Panc1 (cell line): ENCODE measurements at regions not wholly inside any gene's neighbourhood (a gene's known extent, or its start where the extent isn't known, plus 50 kb on each side); places are given as distances from the start of the nearest gene placed in this dataset.

Experiments
- ATAC-seq: fragments of 200-7000 bp; cut with Tn5 transposase; 2 replicates; pipeline ENCODE4 v1.9.1; 2020; ENCODE audit warnings: mild to moderate bottlenecking, moderate library complexity
- BruUV-seq: library from RNA; stranded (reverse); fragments of 400-500 nt; replicated peaks from 2 replicates; lab custom pipeline; 2021; lab: Mats Ljungman, UMichigan
- CTCF ChIA-PET: fragments of 300-600 bp; sonication (Branson Sonifier 250); formaldehyde crosslinking; loops from one replicate; lab custom pipeline; 2022; ENCODE audit warnings: antibody characterized with exemption; lab: Charles Lee
- POLR2A ChIA-PET: fragments of 300-600 bp; sonication (Branson Sonifier 250); formaldehyde crosslinking; loops from one replicate; lab custom pipeline; 2022; ENCODE audit warnings: antibody characterized with exemption; lab: Charles Lee
- DNase-seq: peaks from one replicate; pipeline ENCODE4 v3.0.0-alpha.2; 2010; ENCODE audit warnings: low read depth, low spot score
- H3K27ac ChIP-seq: 2 replicates; pipeline ENCODE4 v1.5.1; 2011; ENCODE audit warnings: mild to moderate bottlenecking, low read length, inconsistent platforms
- H3K27me3 ChIP-seq: fragments of 200-500 bp; sonication (Bioruptor generic); 2 replicates; pipeline ENCODE4 v1.6.0; 2014; ENCODE audit warnings: low read length, inconsistent platforms; ENCODE audit not compliant: control insufficient read depth, insufficient read depth
- H3K36me3 ChIP-seq: fragments of 200-500 bp; sonication (Bioruptor generic); 2 replicates; pipeline ENCODE4 v1.5.1; 2014; ENCODE audit warnings: inconsistent platforms, mild to moderate bottlenecking, low read length, moderate library complexity; ENCODE audit not compliant: control insufficient read depth, insufficient read depth
- H3K4me1 ChIP-seq: 2 replicates; pipeline ENCODE4 v1.5.1; 2011; ENCODE audit warnings: inconsistent platforms, mild to moderate bottlenecking, low read length, moderate library complexity; ENCODE audit not compliant: control insufficient read depth, insufficient read depth
- H3K4me3 ChIP-seq, 2 experiments: 2 replicates each; pipeline ENCODE4 v1.5.1; 2011 to 2012; ENCODE audit warnings: low read depth in 2 of 2, low read length in 2 of 2, mild to moderate bottlenecking in 2 of 2, inconsistent platforms in 1 of 2, moderate library complexity in 1 of 2
- H3K9me3 ChIP-seq: fragments of 200-500 bp; sonication (Bioruptor generic); 2 replicates; pipeline ENCODE4 v1.5.1; 2014; ENCODE audit warnings: low read depth, mild to moderate bottlenecking, inconsistent platforms, low read length, moderate library complexity; ENCODE audit not compliant: control insufficient read depth, insufficient read depth
- CTCF ChIP-seq: fragments of 450-650 bp; IDR thresholded peaks from 2 replicates; pipeline ENCODE4 v1.5.1; 2017; ENCODE audit warnings: mild to moderate bottlenecking
- POLR2AphosphoS5 ChIP-seq: IDR thresholded peaks from 2 replicates; pipeline ENCODE4 v1.6.1; 2012; ENCODE audit warnings: mild to moderate bottlenecking, low read depth, low read length, moderate library complexity
- REST ChIP-seq, 2 experiments: IDR thresholded peaks; 2 replicates each; pipeline ENCODE4 v1.6.1; 2011 to 2012; ENCODE audit warnings: low read depth in 2 of 2, control low read depth in 1 of 2, low read length in 1 of 2, mild to moderate bottlenecking in 1 of 2, moderate library complexity in 1 of 2; ENCODE audit not compliant: insufficient read depth in 1 of 2
- SIN3A ChIP-seq: IDR thresholded peaks from 2 replicates; pipeline ENCODE4 v1.6.1; 2012; ENCODE audit warnings: low read depth, mild to moderate bottlenecking, low read length, moderate library complexity, borderline replicate concordance; ENCODE audit not compliant: insufficient read depth
- TCF7L2 ChIP-seq: IDR thresholded peaks from 2 replicates; pipeline ENCODE4 v1.6.1; 2011; ENCODE audit warnings: mild to moderate bottlenecking, low read depth, low read length, inconsistent platforms
- in situ Hi-C: cut with HindIII; loops from 2 replicates; pipeline ENCODE4 v1.10.0; 2016; ENCODE audit warnings: low sequenced_read_pairs, low pct_unique_long_range_greater_than_20kb
- intact Hi-C: fragments of 100-400 bp; cut with micrococcal nuclease; formaldehyde crosslinking; loops from one replicate; pipeline ENCODE4 v1.10.0; 2022; ENCODE audit not compliant: unreplicated experiment

GRCh38 chr9:36457836-36458429, 57.9 kb upstream of the RNF38 start:
- no peak overlapping the region for H3K27ac ChIP-seq
- no peak overlapping the region for H3K4me3 ChIP-seq
- no TSS peak for BruUV-seq
- ATAC-seq: no peak
- DNase-seq: no peak
- H3K36me3 ChIP-seq: no peaks in the 10 kb centered on the region
- peaks cover 6% of the 10 kb centered on the region for H3K4me1 ChIP-seq
- in situ Hi-C loops: no loop called here
- intact Hi-C loops: loop anchor here (10.0 kb wide), 1 partner anchor 97 kb away; no protein-coding TSS in a partner anchor
- H3K9me3 ChIP-seq: no peaks in the 10 kb centered on the region
- ChIA-PET CTCF (interaction anchor here (2.5 kb wide), 1 partner anchor 51 kb away, joined by 9 read pairs; no protein-coding TSS in a partner anchor), POLR2A (no interaction called here)
- H3K27me3 ChIP-seq: no peaks in the 10 kb centered on the region
- no peak for TF ChIP-seq REST (IDR thresholded peaks at IDR 0.05; ENCODE audit: insufficient read depth in 1 of 2, low read depth in 2 of 2, low read length in 1 of 2)
- no peak for TF ChIP-seq POLR2AphosphoS5
- no peak for TF ChIP-seq TCF7L2
- TF ChIP-seq SIN3A: no peak
- no peak for TF ChIP-seq CTCF

- TSS peak; percentile 25 for BruUV-seq
- Histone ChIP-seq H3K36me3 (no peaks in the 10 kb centered on the region), H3K9me3 (no peaks in the 10 kb centered on the region), H3K4me3 (no peak overlapping the region), H3K27me3 (no peaks in the 10 kb centered on the region), H3K4me1 (peaks cover 6% of the 10 kb centered on the region), H3K27ac (no peak overlapping the region)
- ChIA-PET CTCF (interaction anchor here (0.7 to 2.5 kb wide), 2 partner anchors 49 kb away, joined by 3 to 9 read pairs; no protein-coding TSS in a partner anchor), POLR2A (interaction anchor here (0.6 kb wide), 2 partner anchors 11 to 100 kb away, joined by 3 to 13 read pairs; no protein-coding TSS in a partner anchor)
- intact Hi-C loops (loop anchor here (10.0 kb wide), 1 partner anchor 98 kb away; no protein-coding TSS in a partner anchor), in situ Hi-C loops (no loop called here)
- DNase-seq: no peak
- TF ChIP-seq REST (IDR thresholded peaks at IDR 0.05; ENCODE audit: insufficient read depth in 1 of 2, low read depth in 2 of 2, low read length in 1 of 2): no peak
- no peak for TF ChIP-seq SIN3A
- TF ChIP-seq TCF7L2: no peak
- TF ChIP-seq CTCF: no peak
- TF ChIP-seq POLR2AphosphoS5: no peak
- peak; percentile 54; the same call in 1 of the 2 replicates for ATAC-seq
These were observed 56.5 kb upstream of the RNF38 start for GRCh38 chr9:36456480-36457065.
